Right lobe of liver (tissue), 6 donors: ENCODE measurements at regions not wholly inside any gene's neighbourhood (a gene's known extent, or its start where the extent isn't known, plus 50 kb on each side); places are given as distances from the start of the nearest gene placed in this dataset.

Experiments used
- ATAC-seq, 4 donors: fragments of 200-7000 bp; cut with Tn5 transposase; one replicate each; pipeline ENCODE4 v1.9.1; 2020; ENCODE audit warnings: mild to moderate bottlenecking in 4 of 4, moderate library complexity in 4 of 4
- DNase-seq, 3 donors: peaks; one replicate each; pipeline ENCODE4 v3.0.0-alpha.2; 2020
- H3K27ac ChIP-seq, 3 donors: fragments of 200-600 bp; one replicate each; pipeline ENCODE4 v1.8.0; 2022
- H3K27me3 ChIP-seq, 2 donors: fragments of 200-600 bp; one replicate each; pipeline ENCODE4 v1.8.0; 2022
- H3K36me3 ChIP-seq, 4 donors: fragments of 200-600 bp; sonication (generic) in 1 of 4; one replicate each; pipeline versions ENCODE4 v1.5.1 to v1.8.0; 2017 to 2022; ENCODE audit warnings: control low read depth in 1 of 4
- H3K4me1 ChIP-seq, 4 donors: fragments of 200-600 bp; sonication (generic) in 1 of 4; one replicate each; pipeline versions ENCODE4 v1.5.1 to v1.8.0; 2017 to 2022; ENCODE audit warnings: control low read depth in 1 of 4
- H3K4me3 ChIP-seq, 3 donors: fragments of 200-600 bp; one replicate each; pipeline ENCODE4 v1.8.0; 2022
- H3K9me3 ChIP-seq, 4 donors: fragments of 200-600 bp; sonication (generic) in 1 of 4; one replicate each; pipeline versions ENCODE4 v1.5.1 to v1.8.0; 2017 to 2022; ENCODE audit warnings: control low read depth in 1 of 4
- POLR2A ChIP-seq: fragments of 450-650 bp; IDR thresholded peaks from one replicate; pipeline ENCODE4 v1.6.1; 2017; ENCODE audit warnings: antibody characterized with exemption, mild to moderate bottlenecking
- whole genome bisulfite sequencing: methylation state at CpG from one replicate; pipeline ENCODE4 v1.1.6; 2018; ENCODE audit warnings: low coverage, low lambda C conversion rate; ENCODE audit not compliant: insufficient coverage; ENCODE audit errors: missing lambda C conversion rate; 5-methylcytosine and 5-hydroxymethylcytosine counted together
- intact Hi-C, 2 donors: fragments of 100-400 bp; cut with DNase I; formaldehyde crosslinking; loops; one replicate each; pipeline versions ENCODE4 v1.11.2 to v1.14.1; 2022
- TF ChIP-seq, protein P1 (sequence below), 4 donors: fragments of 200-600 bp in 3 of 4; fragments of 450-650 bp in 1 of 4; IDR thresholded peaks; one replicate each; pipeline versions ENCODE4 v1.5.1 to v1.8.0; 2016 to 2022; ENCODE audit warnings: antibody characterized with exemption in 4 of 4, mild to moderate bottlenecking in 2 of 4
- donor health status: DM: no; HTN: yes; CAD: no.
- donor health status: DM: no; HTN: no; CAD: no.
- donor health status: DM: no; HTN: no; CAD: no.
- donor health status: DM: no; HTN: yes; CAD: no.
- donor health status: DM: no; HTN: yes; CAD: no.

DNA sequence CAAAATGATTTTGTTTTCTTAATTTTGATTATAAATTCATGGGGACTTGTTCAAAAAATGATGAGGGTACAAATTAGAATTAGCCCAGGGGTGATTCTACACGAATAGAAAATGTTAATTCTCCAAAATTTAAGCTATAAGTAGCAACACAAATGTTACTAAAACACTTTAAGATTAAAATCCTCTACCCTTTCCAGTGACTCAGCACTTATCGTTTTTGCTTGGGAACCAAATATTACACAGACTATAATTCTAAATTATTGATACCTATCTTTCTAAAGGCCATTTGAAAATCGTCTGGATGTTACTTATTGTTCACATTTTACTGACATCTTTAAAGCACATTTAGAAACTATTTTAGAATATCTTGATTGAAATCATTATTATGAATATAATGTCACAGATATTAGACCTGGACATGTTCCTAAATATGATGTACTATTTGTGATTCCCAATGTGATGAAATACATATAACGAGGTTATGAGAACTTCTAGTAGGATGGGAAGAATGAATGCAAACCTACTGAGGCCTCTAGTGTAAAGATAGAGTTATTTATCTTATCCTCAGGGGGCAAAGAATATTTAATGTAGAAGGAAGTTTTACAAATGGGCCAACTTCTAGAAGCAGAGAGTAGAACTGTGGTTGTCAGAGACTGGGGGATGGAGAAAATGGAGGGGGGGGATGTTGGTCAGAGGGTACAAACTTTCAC lies 132.0 kb upstream of the TP63 start:
- no peaks in the 10 kb centered on the region for H3K4me1 ChIP-seq
- intact Hi-C loops = no loop called here
- H3K4me3 ChIP-seq = no peak overlapping the region
- TF ChIP-seq, protein P1, sequence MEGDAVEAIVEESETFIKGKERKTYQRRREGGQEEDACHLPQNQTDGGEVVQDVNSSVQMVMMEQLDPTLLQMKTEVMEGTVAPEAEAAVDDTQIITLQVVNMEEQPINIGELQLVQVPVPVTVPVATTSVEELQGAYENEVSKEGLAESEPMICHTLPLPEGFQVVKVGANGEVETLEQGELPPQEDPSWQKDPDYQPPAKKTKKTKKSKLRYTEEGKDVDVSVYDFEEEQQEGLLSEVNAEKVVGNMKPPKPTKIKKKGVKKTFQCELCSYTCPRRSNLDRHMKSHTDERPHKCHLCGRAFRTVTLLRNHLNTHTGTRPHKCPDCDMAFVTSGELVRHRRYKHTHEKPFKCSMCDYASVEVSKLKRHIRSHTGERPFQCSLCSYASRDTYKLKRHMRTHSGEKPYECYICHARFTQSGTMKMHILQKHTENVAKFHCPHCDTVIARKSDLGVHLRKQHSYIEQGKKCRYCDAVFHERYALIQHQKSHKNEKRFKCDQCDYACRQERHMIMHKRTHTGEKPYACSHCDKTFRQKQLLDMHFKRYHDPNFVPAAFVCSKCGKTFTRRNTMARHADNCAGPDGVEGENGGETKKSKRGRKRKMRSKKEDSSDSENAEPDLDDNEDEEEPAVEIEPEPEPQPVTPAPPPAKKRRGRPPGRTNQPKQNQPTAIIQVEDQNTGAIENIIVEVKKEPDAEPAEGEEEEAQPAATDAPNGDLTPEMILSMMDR (IDR thresholded peaks at IDR 0.05) = no peak
- no peak for TF ChIP-seq POLR2A
- no peak for DNase-seq
- no peaks in the 10 kb centered on the region for H3K27me3 ChIP-seq
- no peaks in the 10 kb centered on the region for H3K9me3 ChIP-seq
- no peaks in the 10 kb centered on the region for H3K36me3 ChIP-seq
- no peak overlapping the region for H3K27ac ChIP-seq
- 71% methylated on average over 4 of the region's 4 CpGs for WGBS
- ATAC-seq = no peak

DNA sequence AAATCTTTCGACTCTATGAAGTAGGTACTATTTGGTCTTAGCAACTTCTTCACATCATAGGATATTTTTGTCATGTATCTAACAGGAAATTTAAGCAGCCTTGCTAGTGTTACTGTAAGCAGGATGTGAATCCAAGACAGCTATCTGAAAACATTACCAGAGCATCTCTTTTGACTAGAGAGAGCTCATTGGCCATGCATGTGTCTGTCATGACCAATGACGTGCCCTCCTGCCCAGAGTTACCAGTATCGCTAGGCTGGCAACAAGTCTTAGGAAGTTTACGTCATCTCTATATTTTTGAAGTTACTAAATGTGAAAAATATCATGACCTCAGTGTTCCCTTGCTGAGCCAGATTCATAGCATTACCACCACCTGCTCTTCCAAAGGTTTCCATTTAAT lies 130.9 kb upstream of the TP63 start:
- WGBS = 69% methylated on average over 1 of the region's 4 CpGs
- no peak for ATAC-seq
- intact Hi-C loops = no loop called here

DNA sequence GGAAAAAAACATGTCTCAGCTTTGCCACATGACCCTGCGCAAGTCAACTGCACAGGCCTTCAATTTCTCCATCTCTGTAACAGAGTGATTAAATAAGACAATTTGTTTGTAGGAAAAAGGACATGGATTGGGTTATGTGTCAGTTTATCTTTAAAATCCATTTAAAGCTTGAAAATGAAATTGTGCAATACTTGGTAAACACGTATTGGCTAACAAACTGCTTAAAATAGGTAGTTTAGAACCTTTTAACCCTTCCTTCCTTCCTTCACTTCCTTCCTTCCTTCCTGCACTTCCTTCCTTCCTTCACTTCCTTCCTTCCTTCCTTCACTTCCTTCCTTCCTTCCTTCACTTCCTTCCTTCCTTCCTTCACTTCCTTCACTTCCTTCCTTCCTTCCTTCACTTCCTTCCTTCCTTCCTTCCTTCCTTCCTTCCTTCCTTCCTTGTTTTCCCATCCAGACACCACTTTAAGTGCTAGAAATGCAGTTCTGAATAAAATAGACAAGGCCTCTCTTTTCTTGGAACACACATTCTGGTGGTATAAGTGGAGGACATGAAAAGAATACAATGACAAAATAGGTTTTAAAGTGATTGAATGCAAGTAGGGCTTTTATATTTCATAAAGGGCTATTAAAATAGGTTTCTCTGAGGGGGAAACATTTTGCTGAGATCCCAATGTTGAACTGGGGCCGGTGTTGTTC lies 130.2 kb upstream of the TP63 start:
- Histone ChIP-seq H3K4me3 (no peak overlapping the region), H3K36me3 (no peaks in the 10 kb centered on the region), H3K9me3 (no peaks in the 10 kb centered on the region), H3K27ac (no peak overlapping the region), H3K4me1 (no peaks in the 10 kb centered on the region), H3K27me3 (no peaks in the 10 kb centered on the region)
- intact Hi-C loops = no loop called here
- TF ChIP-seq, protein P1 (IDR thresholded peaks at IDR 0.05) = no peak
- no peak for TF ChIP-seq POLR2A
- DNase-seq (no peak), ATAC-seq (no peak)
- 25% methylated on average over 3 of the region's 3 CpGs for WGBS

More for the DNA sequence above, 130.9 kb upstream of the TP63 start:
- Histone ChIP-seq H3K36me3 (no peaks in the 10 kb centered on the region), H3K27ac (no peak overlapping the region), H3K4me3 (no peak overlapping the region), H3K27me3 (no peaks in the 10 kb centered on the region), H3K9me3 (no peaks in the 10 kb centered on the region), H3K4me1 (no peaks in the 10 kb centered on the region)
- no peak for TF ChIP-seq POLR2A
- TF ChIP-seq, protein P1 (IDR thresholded peaks at IDR 0.05) = no peak
- no peak for DNase-seq

DNA sequence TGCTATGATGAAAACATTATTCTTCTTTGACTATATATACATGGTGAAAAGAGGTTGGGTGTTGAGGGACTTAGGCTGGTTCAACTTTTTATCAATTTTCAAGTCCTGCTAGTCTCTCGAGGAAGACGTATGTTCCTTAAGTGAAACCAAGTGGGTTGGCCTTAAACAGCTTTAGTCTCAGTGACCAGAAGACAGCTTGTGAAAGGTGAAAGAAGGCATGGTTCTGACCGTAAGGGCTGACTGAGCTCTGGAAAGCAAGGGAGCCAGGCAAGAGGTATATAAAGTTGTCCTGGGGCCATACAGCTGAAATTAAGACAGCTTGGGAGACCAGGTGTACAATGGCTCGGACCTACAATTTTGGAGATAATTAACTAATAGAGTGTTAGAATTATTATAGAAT lies 128.9 kb upstream of the TP63 start:
- TF ChIP-seq POLR2A = no peak
- TF ChIP-seq, protein P1 (IDR thresholded peaks at IDR 0.05) = no peak
- no peak for DNase-seq
- H3K27me3 ChIP-seq = no peaks in the 10 kb centered on the region
- no peaks in the 10 kb centered on the region for H3K36me3 ChIP-seq
- intact Hi-C loops = no loop called here
- no peak for ATAC-seq
- H3K4me1 ChIP-seq = no peaks in the 10 kb centered on the region
- 85% methylated on average over 3 of the region's 4 CpGs for WGBS
- no peak overlapping the region for H3K4me3 ChIP-seq
- H3K27ac ChIP-seq = no peak overlapping the region
- H3K9me3 ChIP-seq = no peaks in the 10 kb centered on the region
